GM23248 (cell line): ENCODE measurements at regions not wholly inside any gene's neighbourhood (a gene's known extent, or its start where the extent isn't known, plus 50 kb on each side); places are given as distances from the start of the nearest gene placed in this dataset.

Source experiments
- DNase-seq: peaks from one replicate; pipeline ENCODE4 v3.0.0-alpha.2; 2015
- H2AFZ ChIP-seq: fragments of 200-600 bp; sonication (generic); 2 replicates; pipeline ENCODE4 v1.6.1; 2016; ENCODE audit warnings: antibody characterized with exemption
- H3F3A ChIP-seq: fragments of 200-600 bp; sonication (generic); 2 replicates; pipeline ENCODE4 v1.6.1; 2016; ENCODE audit warnings: mild to moderate bottlenecking, antibody characterized with exemption, mixed run types; ENCODE audit not compliant: insufficient read depth
- H3K27ac ChIP-seq: fragments of 200-600 bp; sonication (generic); 2 replicates; pipeline ENCODE4 v1.5.1; 2016; ENCODE audit warnings: mild to moderate bottlenecking
- H3K27me3 ChIP-seq: fragments of 200-600 bp; sonication (generic); replicated peaks from 2 replicates; pipeline ENCODE4 v1.6.1; 2016; ENCODE audit warnings: mild to moderate bottlenecking; ENCODE audit not compliant: insufficient read depth
- H3K36me3 ChIP-seq: fragments of 200-600 bp; sonication (generic); 2 replicates; pipeline ENCODE4 v1.6.1; 2016; ENCODE audit warnings: low read depth, mild to moderate bottlenecking
- H3K4me1 ChIP-seq: fragments of 200-600 bp; sonication (generic); 2 replicates; pipeline ENCODE4 v1.6.1; 2016; ENCODE audit warnings: mild to moderate bottlenecking; ENCODE audit not compliant: insufficient read depth
- H3K4me2 ChIP-seq: fragments of 200-600 bp; sonication (generic); one replicate; pipeline ENCODE4 v1.6.1; 2016; ENCODE audit warnings: mild to moderate bottlenecking; ENCODE audit not compliant: unreplicated experiment
- H3K4me3 ChIP-seq: fragments of 200-600 bp; sonication (generic); 2 replicates; pipeline ENCODE4 v1.5.1; 2016; ENCODE audit warnings: mild to moderate bottlenecking
- H3K79me2 ChIP-seq: fragments of 200-600 bp; sonication (generic); 2 replicates; pipeline ENCODE4 v1.6.1; 2016; ENCODE audit warnings: mild to moderate bottlenecking; ENCODE audit not compliant: insufficient read depth
- H3K9ac ChIP-seq: fragments of 200-600 bp; sonication (generic); 2 replicates; pipeline ENCODE4 v1.6.1; 2016; ENCODE audit warnings: mild to moderate bottlenecking
- H3K9me2 ChIP-seq: fragments of 200-600 bp; sonication (generic); 2 replicates; pipeline ENCODE4 v1.6.1; 2016; ENCODE audit warnings: mixed run types, mild to moderate bottlenecking, moderate library complexity; ENCODE audit not compliant: insufficient read depth
- H3K9me3 ChIP-seq: fragments of 200-600 bp; sonication (generic); one replicate; pipeline ENCODE4 v1.6.1; 2017; ENCODE audit warnings: low read depth
- H4K20me1 ChIP-seq: fragments of 200-600 bp; sonication (generic); 2 replicates; pipeline ENCODE4 v1.6.0; 2016; ENCODE audit not compliant: insufficient read depth
- EZH2 ChIP-seq: fragments of 200-600 bp; sonication (generic); IDR thresholded peaks from 2 replicates; pipeline ENCODE4 v1.6.1; 2018; ENCODE audit warnings: antibody characterized with exemption, mild to moderate bottlenecking; ENCODE audit not compliant: insufficient read depth, poor library complexity, severe bottlenecking
- EZH2phosphoT487 ChIP-seq: fragments of 200-600 bp; sonication (generic); IDR thresholded peaks from 2 replicates; pipeline ENCODE4 v1.6.1; 2018; ENCODE audit warnings: antibody characterized with exemption, moderate library complexity, mild to moderate bottlenecking, low read depth; ENCODE audit not compliant: insufficient read depth
- WGBS, 2 experiments: methylation state at CpG; one replicate each; pipeline ENCODE4 v1.1.6; 2015 to 2017; ENCODE audit warnings: low lambda C conversion rate in 2 of 2, low coverage in 1 of 2; ENCODE audit errors: missing lambda C conversion rate in 2 of 2; 5-methylcytosine and 5-hydroxymethylcytosine counted together
- in situ Hi-C: fragments of 300-500 bp; cut with MboI; formaldehyde crosslinking; loops from 2 replicates; pipeline ENCODE4 v1.15.0; 2020

GRCh38 chrX:45712067-45712466 is 511.4 kb upstream of the DIPK2B start:
- H3K4me2 ChIP-seq, result no peak overlapping the region
- peak overlapping the region; percentile 83 for H3K27ac ChIP-seq
- no peaks in the 10 kb centered on the region for H3K27me3 ChIP-seq
- WGBS, 2 experiments, result 0 to 8% methylated on average over 1 of the region's 1 CpG
- peaks cover 65% of the 10 kb centered on the region for H3K4me1 ChIP-seq
- H3K9ac ChIP-seq, result peak overlapping the region; percentile 59; the same call in 1 of the 2 replicates
- no peaks in the 10 kb centered on the region for H3K9me3 ChIP-seq
- peaks cover 70% of the 10 kb centered on the region for H3F3A ChIP-seq
- TF ChIP-seq EZH2phosphoT487 (no peak), EZH2 (no peak)
- no peaks in the 10 kb centered on the region for H3K36me3 ChIP-seq
- H2AFZ ChIP-seq, result no peak overlapping the region
- H4K20me1 ChIP-seq, result no peaks in the 10 kb centered on the region
- H3K79me2 ChIP-seq, result no peaks in the 10 kb centered on the region
- no peak overlapping the region for H3K4me3 ChIP-seq
- H3K9me2 ChIP-seq, result no peaks in the 10 kb centered on the region; the same call in 1 of the 2 replicates
- in situ Hi-C loops, result loop anchor here (25.0 kb wide), 1 partner anchor 200 kb away; no protein-coding TSS in a partner anchor
- peak; percentile 84 for DNase-seq

- H3F3A ChIP-seq, result peaks cover 70% of the 10 kb centered on the region
- no peaks in the 10 kb centered on the region for H3K27me3 ChIP-seq
- no peaks in the 10 kb centered on the region for H3K9me3 ChIP-seq
- TF ChIP-seq EZH2phosphoT487, result no peak
- no peak for TF ChIP-seq EZH2
- no peak overlapping the region for H2AFZ ChIP-seq
- WGBS, 2 experiments, result 0 to 5% methylated on average over 5 of the region's 5 CpGs
- H3K4me1 ChIP-seq, result peaks cover 60% of the 10 kb centered on the region
- peak; percentile 41 for DNase-seq
- H3K27ac ChIP-seq, result peak overlapping the region; percentile 83
- peak overlapping the region; percentile 51 for H3K4me3 ChIP-seq
- H3K36me3 ChIP-seq, result no peaks in the 10 kb centered on the region
- peak overlapping the region; percentile 59 for H3K9ac ChIP-seq
- no peaks in the 10 kb centered on the region for H3K79me2 ChIP-seq
- peak overlapping the region; percentile 71 for H3K4me2 ChIP-seq
- H3K9me2 ChIP-seq, result no peaks in the 10 kb centered on the region; the same call in 1 of the 2 replicates
- H4K20me1 ChIP-seq, result no peaks in the 10 kb centered on the region
- in situ Hi-C loops, result loop anchor here (25.0 kb wide), 1 partner anchor 199 kb away; no protein-coding TSS in a partner anchor
Observed at GRCh38 chrX:45711231-45711630, 510.6 kb upstream of the DIPK2B start.

GRCh38 chrX:45710081-45710801 is 509.6 kb upstream of the DIPK2B start:
- Histone ChIP-seq H3K4me2 (peak overlapping the region; percentile 49), H3K9ac (peak overlapping the region; percentile 62; the same call in 1 of the 2 replicates), H3K36me3 (no peaks in the 10 kb centered on the region), H3K27ac (peak overlapping the region; percentile 93), H3K4me3 (no peak overlapping the region), H3K27me3 (no peaks in the 10 kb centered on the region), H3F3A (peaks cover 65% of the 10 kb centered on the region), H4K20me1 (no peaks in the 10 kb centered on the region), H3K79me2 (no peaks in the 10 kb centered on the region), H2AFZ (no peak overlapping the region), H3K9me3 (no peaks in the 10 kb centered on the region), H3K9me2 (no peaks in the 10 kb centered on the region; the same call in 1 of the 2 replicates), H3K4me1 (peaks cover 50% of the 10 kb centered on the region)
- no peak for TF ChIP-seq EZH2
- TF ChIP-seq EZH2phosphoT487, result peak; percentile 91
- DNase-seq, result peak; percentile 90
- in situ Hi-C loops, result loop anchor here (25.0 kb wide), 1 partner anchor 198 kb away; no protein-coding TSS in a partner anchor
- 3% methylated on average over 2 of the region's 2 CpGs; no CpG with 5 or more reads in 1 of the 2 experiments for WGBS, 2 experiments

GRCh38 chrX:45709381-45709780 is 508.7 kb upstream of the DIPK2B start:
- peak; percentile 47 for DNase-seq
- Histone ChIP-seq H3K36me3 (no peaks in the 10 kb centered on the region), H3K27me3 (no peaks in the 10 kb centered on the region), H3K79me2 (no peaks in the 10 kb centered on the region), H3F3A (peaks cover 59% of the 10 kb centered on the region), H3K4me1 (peaks cover 45% of the 10 kb centered on the region), H4K20me1 (no peaks in the 10 kb centered on the region), H3K9ac (peak overlapping the region; percentile 62), H3K9me3 (no peaks in the 10 kb centered on the region), H3K4me3 (no peak overlapping the region), H2AFZ (no peak overlapping the region), H3K27ac (peak overlapping the region; percentile 93), H3K9me2 (no peaks in the 10 kb centered on the region; the same call in 1 of the 2 replicates), H3K4me2 (peak overlapping the region; percentile 49)
- TF ChIP-seq EZH2phosphoT487, result no peak
- in situ Hi-C loops, result loop anchor here (25.0 kb wide), 1 partner anchor 197 kb away; no protein-coding TSS in a partner anchor
- WGBS, 2 experiments, result 0 to 10% methylated on average over 1 of the region's 1 CpG
